Calu3 (cell line): ENCODE measurements at regions not wholly inside any gene's neighbourhood (a gene's known extent, or its start where the extent isn't known, plus 50 kb on each side); places are given as distances from the start of the nearest gene placed in this dataset.

ENCODE experiments used
- BruUV-seq: library from RNA; stranded (reverse); fragments of 400-500 nt; replicated peaks from 2 replicates; lab custom pipeline; 2021; lab: Mats Ljungman, UMichigan
- CTCF ChIA-PET: fragments of 300-600 bp; sonication (Branson Sonifier 250); formaldehyde crosslinking; loops from one replicate; lab custom pipeline; 2022; ENCODE audit warnings: antibody characterized with exemption; lab: Charles Lee
- DNase-seq: peaks from one replicate; pipeline ENCODE4 v3.0.0; 2022
- H3K27ac Mint-ChIP-seq: one replicate; pipeline ENCODE4 v1.8.0; 2022; ENCODE audit warnings: mixed read lengths; ENCODE audit not compliant: unreplicated experiment
- H3K27me3 Mint-ChIP-seq: one replicate; pipeline ENCODE4 v1.8.0; 2022; ENCODE audit warnings: mixed read lengths; ENCODE audit not compliant: unreplicated experiment
- H3K36me3 Mint-ChIP-seq: one replicate; pipeline ENCODE4 v1.8.0; 2022; ENCODE audit warnings: mild to moderate bottlenecking, moderate library complexity, mixed read lengths; ENCODE audit not compliant: insufficient read depth, unreplicated experiment
- H3K4me1 Mint-ChIP-seq: one replicate; pipeline ENCODE4 v1.8.0; 2022; ENCODE audit warnings: mild to moderate bottlenecking, low read depth, mixed read lengths; ENCODE audit not compliant: unreplicated experiment
- H3K4me3 Mint-ChIP-seq: one replicate; pipeline ENCODE4 v1.8.0; 2022; ENCODE audit warnings: mild to moderate bottlenecking, low read depth, moderate library complexity, mixed read lengths; ENCODE audit not compliant: unreplicated experiment
- H3K9me3 Mint-ChIP-seq: one replicate; pipeline ENCODE4 v1.8.0; 2022; ENCODE audit warnings: low read depth, mixed read lengths; ENCODE audit not compliant: unreplicated experiment
- CTCF ChIP-seq: fragments of 200-600 bp; IDR thresholded peaks from one replicate; pipeline ENCODE4 v1.8.0; 2022; ENCODE audit warnings: antibody characterized with exemption; ENCODE audit not compliant: unreplicated experiment
- intact Hi-C: fragments of 100-400 bp; cut with micrococcal nuclease; formaldehyde crosslinking; loops from one replicate; pipeline ENCODE4 v1.10.0; 2022; ENCODE audit not compliant: unreplicated experiment

GRCh38 chr7:115679423-115679822, 351.1 kb downstream of the TFEC start:
- no peak overlapping the region for H3K4me3 Mint-ChIP-seq
- intact Hi-C loops: loop anchor here (5.0 kb wide), 1 partner anchor 447 kb away; no protein-coding TSS in a partner anchor
- H3K27ac Mint-ChIP-seq: no peak overlapping the region
- no peaks in the 10 kb centered on the region for H3K27me3 Mint-ChIP-seq
- CTCF ChIA-PET: interaction anchor here (1.0 to 1.3 kb wide), 2 partner anchors 814 to 1598 kb away, joined by 4 to 6 read pairs; no protein-coding TSS in a partner anchor
- no peak for TF ChIP-seq CTCF
- BruUV-seq: no TSS peak
- H3K9me3 Mint-ChIP-seq: no peaks in the 10 kb centered on the region
- H3K36me3 Mint-ChIP-seq: no peaks in the 10 kb centered on the region
- DNase-seq: no peak
- H3K4me1 Mint-ChIP-seq: peaks cover 29% of the 10 kb centered on the region

GRCh38 chr7:115678086-115678982, 352.2 kb downstream of the TFEC start:
- no peaks in the 10 kb centered on the region for H3K36me3 Mint-ChIP-seq
- H3K9me3 Mint-ChIP-seq: no peaks in the 10 kb centered on the region
- peaks cover 29% of the 10 kb centered on the region for H3K4me1 Mint-ChIP-seq
- CTCF ChIA-PET: no interaction called here
- peak overlapping the region; percentile 89 for H3K27ac Mint-ChIP-seq
- peak; percentile 62 for DNase-seq
- no peaks in the 10 kb centered on the region for H3K27me3 Mint-ChIP-seq
- BruUV-seq: no TSS peak
- no peak for TF ChIP-seq CTCF
- H3K4me3 Mint-ChIP-seq: peak overlapping the region; percentile 17
- intact Hi-C loops: loop anchor here (5.0 kb wide), 1 partner anchor 446 kb away; no protein-coding TSS in a partner anchor

GRCh38 chr7:115676707-115677106, 353.9 kb downstream of the TFEC start:
- H3K27me3 Mint-ChIP-seq: no peaks in the 10 kb centered on the region
- no peak overlapping the region for H3K4me3 Mint-ChIP-seq
- no peak for DNase-seq
- no peaks in the 10 kb centered on the region for H3K36me3 Mint-ChIP-seq
- CTCF ChIA-PET: interaction anchor here (0.6 kb wide), 1 partner anchor 203 kb away, joined by 3 read pairs; no protein-coding TSS in a partner anchor
- intact Hi-C loops: loop anchor here (5.0 kb wide), 1 partner anchor 444 kb away; no protein-coding TSS in a partner anchor
- H3K27ac Mint-ChIP-seq: peak overlapping the region; percentile 10
- peaks cover 29% of the 10 kb centered on the region for H3K4me1 Mint-ChIP-seq
- TF ChIP-seq CTCF: no peak
- no TSS peak for BruUV-seq
- H3K9me3 Mint-ChIP-seq: no peaks in the 10 kb centered on the region

- no peaks in the 10 kb centered on the region for H3K9me3 Mint-ChIP-seq
- no peaks in the 10 kb centered on the region for H3K27me3 Mint-ChIP-seq
- peak; percentile 21 for DNase-seq
- H3K4me1 Mint-ChIP-seq: peaks cover 29% of the 10 kb centered on the region
- peak overlapping the region; percentile 10 for H3K27ac Mint-ChIP-seq
- CTCF ChIA-PET: interaction anchor here (0.6 kb wide), 1 partner anchor 203 kb away, joined by 3 read pairs; no protein-coding TSS in a partner anchor
- intact Hi-C loops: loop anchor here (5.0 kb wide), 1 partner anchor 444 kb away; no protein-coding TSS in a partner anchor
- no peak for TF ChIP-seq CTCF
- H3K36me3 Mint-ChIP-seq: no peaks in the 10 kb centered on the region
- no TSS peak for BruUV-seq
- H3K4me3 Mint-ChIP-seq: no peak overlapping the region
Observed at GRCh38 chr7:115676080-115676479, 354.5 kb downstream of the TFEC start.
